GM12874 (cell line): ENCODE measurements at regions not wholly inside any gene's neighbourhood (a gene's known extent, or its start where the extent isn't known, plus 50 kb on each side); places are given as distances from the start of the nearest gene placed in this dataset.

Source experiments
- CTCF ChIP-seq: IDR thresholded peaks from 2 replicates; pipeline ENCODE4 v1.5.1; 2011; ENCODE audit warnings: low read depth, mild to moderate bottlenecking, control low read depth, low read length, moderate library complexity; ENCODE audit not compliant: insufficient read depth

- TF ChIP-seq CTCF, result no peak
These were observed 141.5 kb downstream of the OR2B2 start for GRCh38 chr6:27770724-27771123.

- TF ChIP-seq CTCF, result no peak
These were observed 143.6 kb downstream of the OR2B2 start for GRCh38 chr6:27768556-27768955.

- TF ChIP-seq CTCF, result no peak
These were observed 144.3 kb downstream of the OR2B2 start for GRCh38 chr6:27767851-27768250.

- no peak for TF ChIP-seq CTCF
These were observed 145.8 kb downstream of the OR2B2 start for GRCh38 chr6:27766405-27766804.

GRCh38 chr6:27765028-27765590, 147.1 kb downstream of the OR2B2 start:
- TF ChIP-seq CTCF, result no peak

- no peak for TF ChIP-seq CTCF
These were observed 150.8 kb downstream of the OR2B2 start for GRCh38 chr6:27761391-27761790.

- no peak for TF ChIP-seq CTCF
These were observed 151.7 kb downstream of the OR2B2 start for GRCh38 chr6:27760464-27760863.
